ENCODE measurements at regions not wholly inside any gene's neighbourhood (a gene's known extent, or its start where the extent isn't known, plus 50 kb on each side); places are given as distances from the start of the nearest gene placed in this dataset.

GRCh38 chr5:164412531-164412930, 907.1 kb downstream of the MAT2B start:
- DNase-seq (ENCODE audit: low spot score), result no peak
- no peak for TF ChIP-seq CTCF (IDR thresholded peaks at IDR 0.05)
- Histone ChIP-seq H3K9me3 (peaks cover 0 to under 1% of the 10 kb centered on the region in 2 donors), H3K4me3 (no peak overlapping the region), H3K4me1 (no peaks in the 10 kb centered on the region), H3K36me3 (no peaks in the 10 kb centered on the region), H3K27ac (no peak overlapping the region), H3K27me3 (no peaks in the 10 kb centered on the region)

- H3K9me3 ChIP-seq, result peaks cover 0 to 15% of the 10 kb centered on the region in 2 donors
- H3K27me3 ChIP-seq, result no peaks in the 10 kb centered on the region
- no peak for TF ChIP-seq CTCF (IDR thresholded peaks at IDR 0.05)
- H3K4me3 ChIP-seq, result no peak overlapping the region
- no peak overlapping the region for H3K27ac ChIP-seq
- H3K36me3 ChIP-seq, result no peaks in the 10 kb centered on the region
- H3K4me1 ChIP-seq, result no peaks in the 10 kb centered on the region
- no peak for DNase-seq (ENCODE audit: low spot score)
These were observed 914.7 kb downstream of the MAT2B start for GRCh38 chr5:164420161-164420560.

- no peak for DNase-seq (ENCODE audit: low spot score)
- peaks cover 0 to 15% of the 10 kb centered on the region in 2 donors for H3K9me3 ChIP-seq
- no peaks in the 10 kb centered on the region for H3K4me1 ChIP-seq
- H3K27me3 ChIP-seq, result no peaks in the 10 kb centered on the region
- H3K4me3 ChIP-seq, result no peak overlapping the region
- no peak for TF ChIP-seq CTCF (IDR thresholded peaks at IDR 0.05)
- no peak overlapping the region for H3K27ac ChIP-seq
- no peaks in the 10 kb centered on the region for H3K36me3 ChIP-seq
These were observed 917.0 kb downstream of the MAT2B start for GRCh38 chr5:164422400-164422799.

GRCh38 chr5:164431634-164432304, 926.4 kb downstream of the MAT2B start:
- H3K27ac ChIP-seq, result no peak overlapping the region
- H3K4me1 ChIP-seq, result no peaks in the 10 kb centered on the region
- H3K36me3 ChIP-seq, result no peaks in the 10 kb centered on the region
- no peaks in the 10 kb centered on the region for H3K27me3 ChIP-seq
- DNase-seq (ENCODE audit: low spot score), result no peak
- H3K4me3 ChIP-seq, result no peak overlapping the region
- no peak for TF ChIP-seq CTCF (IDR thresholded peaks at IDR 0.05)
- no peaks in the 10 kb centered on the region for H3K9me3 ChIP-seq

GRCh38 chr5:164433106-164433870, 927.9 kb downstream of the MAT2B start:
- Histone ChIP-seq H3K27ac (no peak overlapping the region), H3K27me3 (no peaks in the 10 kb centered on the region), H3K4me1 (no peaks in the 10 kb centered on the region), H3K9me3 (no peaks in the 10 kb centered on the region), H3K36me3 (no peaks in the 10 kb centered on the region), H3K4me3 (no peak overlapping the region)
- no peak for TF ChIP-seq CTCF (IDR thresholded peaks at IDR 0.05)
- DNase-seq (ENCODE audit: low spot score), result no peak
